Osteocyte (in vitro differentiated cells): ENCODE measurements at regions not wholly inside any gene's neighbourhood (a gene's known extent, or its start where the extent isn't known, plus 50 kb on each side); places are given as distances from the start of the nearest gene placed in this dataset.

Experiments
- DNase-seq: peaks from one replicate; pipeline ENCODE4 v3.0.0; 2021; ENCODE audit warnings: mixed read lengths; ENCODE audit not compliant: unreplicated experiment; ENCODE audit errors: extremely low spot score
- H3K27ac Mint-ChIP-seq: one replicate; pipeline ENCODE4 v1.8.0; 2021; ENCODE audit warnings: mild to moderate bottlenecking, mixed read lengths; ENCODE audit not compliant: unreplicated experiment
- H3K27me3 Mint-ChIP-seq: one replicate; pipeline ENCODE4 v1.8.0; 2021; ENCODE audit warnings: mixed read lengths; ENCODE audit not compliant: unreplicated experiment
- H3K36me3 Mint-ChIP-seq: one replicate; pipeline ENCODE4 v1.8.0; 2021; ENCODE audit warnings: mixed read lengths; ENCODE audit not compliant: unreplicated experiment
- H3K4me1 Mint-ChIP-seq: one replicate; pipeline ENCODE4 v1.8.0; 2021; ENCODE audit warnings: mixed read lengths; ENCODE audit not compliant: unreplicated experiment
- H3K4me3 Mint-ChIP-seq: one replicate; pipeline ENCODE4 v1.8.0; 2021; ENCODE audit warnings: mild to moderate bottlenecking, moderate library complexity, mixed read lengths; ENCODE audit not compliant: unreplicated experiment
- H3K9me3 Mint-ChIP-seq: one replicate; pipeline ENCODE4 v1.8.0; 2021; ENCODE audit warnings: mixed read lengths; ENCODE audit not compliant: unreplicated experiment
- TF ChIP-seq, protein P1 (sequence below): fragments of 200-600 bp; sonication (generic); IDR thresholded peaks from 2 replicates; pipeline ENCODE4 v1.5.0; 2021; ENCODE audit warnings: antibody characterized with exemption, mild to moderate bottlenecking, moderate library complexity

GRCh38 chr20:52785679-52786078 is 186.5 kb upstream of the TSHZ2 start:
- Mint-ChIP-seq H3K36me3 (no peaks in the 10 kb centered on the region), H3K4me3 (no peak overlapping the region), H3K27ac (no peak overlapping the region), H3K4me1 (no peaks in the 10 kb centered on the region), H3K27me3 (no peaks in the 10 kb centered on the region), H3K9me3 (peaks cover 6% of the 10 kb centered on the region)
- no peak for DNase-seq
- TF ChIP-seq, protein P1, sequence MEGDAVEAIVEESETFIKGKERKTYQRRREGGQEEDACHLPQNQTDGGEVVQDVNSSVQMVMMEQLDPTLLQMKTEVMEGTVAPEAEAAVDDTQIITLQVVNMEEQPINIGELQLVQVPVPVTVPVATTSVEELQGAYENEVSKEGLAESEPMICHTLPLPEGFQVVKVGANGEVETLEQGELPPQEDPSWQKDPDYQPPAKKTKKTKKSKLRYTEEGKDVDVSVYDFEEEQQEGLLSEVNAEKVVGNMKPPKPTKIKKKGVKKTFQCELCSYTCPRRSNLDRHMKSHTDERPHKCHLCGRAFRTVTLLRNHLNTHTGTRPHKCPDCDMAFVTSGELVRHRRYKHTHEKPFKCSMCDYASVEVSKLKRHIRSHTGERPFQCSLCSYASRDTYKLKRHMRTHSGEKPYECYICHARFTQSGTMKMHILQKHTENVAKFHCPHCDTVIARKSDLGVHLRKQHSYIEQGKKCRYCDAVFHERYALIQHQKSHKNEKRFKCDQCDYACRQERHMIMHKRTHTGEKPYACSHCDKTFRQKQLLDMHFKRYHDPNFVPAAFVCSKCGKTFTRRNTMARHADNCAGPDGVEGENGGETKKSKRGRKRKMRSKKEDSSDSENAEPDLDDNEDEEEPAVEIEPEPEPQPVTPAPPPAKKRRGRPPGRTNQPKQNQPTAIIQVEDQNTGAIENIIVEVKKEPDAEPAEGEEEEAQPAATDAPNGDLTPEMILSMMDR, result no peak

- Mint-ChIP-seq H3K36me3 (no peaks in the 10 kb centered on the region), H3K4me1 (no peaks in the 10 kb centered on the region), H3K27me3 (no peaks in the 10 kb centered on the region), H3K4me3 (no peak overlapping the region), H3K27ac (no peak overlapping the region), H3K9me3 (peaks cover 10% of the 10 kb centered on the region)
- DNase-seq, result no peak
- TF ChIP-seq, protein P1, result no peak
Measured at GRCh38 chr20:52783769-52784168, 188.4 kb upstream of the TSHZ2 start.

- no peak for DNase-seq
- no peaks in the 10 kb centered on the region for H3K27me3 Mint-ChIP-seq
- H3K4me3 Mint-ChIP-seq, result no peak overlapping the region
- no peaks in the 10 kb centered on the region for H3K36me3 Mint-ChIP-seq
- no peaks in the 10 kb centered on the region for H3K4me1 Mint-ChIP-seq
- H3K27ac Mint-ChIP-seq, result no peak overlapping the region
- H3K9me3 Mint-ChIP-seq, result peaks cover 7% of the 10 kb centered on the region
- TF ChIP-seq, protein P1, result no peak
Measured at GRCh38 chr20:52780462-52780861, 191.7 kb upstream of the TSHZ2 start.

DNA sequence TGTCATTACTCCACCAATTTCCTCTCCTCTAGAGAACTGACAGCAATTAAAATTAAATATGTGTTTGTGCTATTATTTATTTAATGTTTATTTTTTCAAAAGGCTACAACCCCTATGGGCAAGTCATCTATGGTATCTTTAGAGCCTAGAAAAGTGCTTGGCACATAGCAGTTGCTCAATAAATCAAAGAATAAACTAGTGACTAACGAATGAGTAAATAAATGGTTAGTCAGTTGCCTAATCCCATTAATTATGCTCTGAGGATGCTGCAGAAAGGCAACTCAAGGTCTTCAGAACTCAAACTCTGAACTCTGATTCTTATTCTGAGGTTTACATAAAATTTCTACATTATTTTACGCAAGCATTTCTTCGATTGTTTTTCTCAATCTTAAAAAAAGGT is 193.0 kb upstream of the TSHZ2 start:
- H3K4me3 Mint-ChIP-seq, result no peak overlapping the region
- no peak overlapping the region for H3K27ac Mint-ChIP-seq
- TF ChIP-seq, protein P1, result no peak
- H3K27me3 Mint-ChIP-seq, result no peaks in the 10 kb centered on the region
- H3K9me3 Mint-ChIP-seq, result peaks cover 7% of the 10 kb centered on the region
- H3K36me3 Mint-ChIP-seq, result no peaks in the 10 kb centered on the region
- H3K4me1 Mint-ChIP-seq, result no peaks in the 10 kb centered on the region
- no peak for DNase-seq

GRCh38 chr20:52777171-52777570 is 195.0 kb upstream of the TSHZ2 start:
- H3K4me3 Mint-ChIP-seq, result no peak overlapping the region
- H3K4me1 Mint-ChIP-seq, result no peaks in the 10 kb centered on the region
- TF ChIP-seq, protein P1, result no peak
- H3K36me3 Mint-ChIP-seq, result no peaks in the 10 kb centered on the region
- DNase-seq, result no peak
- H3K9me3 Mint-ChIP-seq, result peaks cover 7% of the 10 kb centered on the region
- H3K27me3 Mint-ChIP-seq, result no peaks in the 10 kb centered on the region
- no peak overlapping the region for H3K27ac Mint-ChIP-seq
